Glomerular visceral epithelial cell (primary cell): ENCODE measurements at regions not wholly inside any gene's neighbourhood (a gene's known extent, or its start where the extent isn't known, plus 50 kb on each side); places are given as distances from the start of the nearest gene placed in this dataset.
A peak's percentile ranks its signal among the peaks of the same experiment; 100 is the strongest.
"Not testable (repeated sequence)": the region's sequence is repeated elsewhere in the genome, so short reads cannot be mapped to it uniquely, and the experiment has no call there.

Source experiments
- DNase-seq: peaks from one replicate; pipeline ENCODE4 v3.0.0-alpha.2; 2016; ENCODE audit errors: extremely low spot score

- DNase-seq = not testable (repeated sequence)
Observed at GRCh38 chr7:26424319-26424718, 132.7 kb downstream of the SNX10 start.

GRCh38 chr7:26425655-26426054 is 134.0 kb downstream of the SNX10 start:
- no peak for DNase-seq

GRCh38 chr7:26426096-26426495 is 134.4 kb downstream of the SNX10 start:
- no peak for DNase-seq

GRCh38 chr7:26428571-26428970 is 136.9 kb downstream of the SNX10 start:
- DNase-seq = no peak

- DNase-seq = no peak
Observed at GRCh38 chr7:26429168-26429567, 137.5 kb downstream of the SNX10 start.

- DNase-seq = no peak
Observed at GRCh38 chr7:26434974-26435373, 143.3 kb downstream of the SNX10 start.

- DNase-seq = no peak
Observed at GRCh38 chr7:26437003-26437532, 145.4 kb downstream of the SNX10 start.

- DNase-seq = no peak
Observed at GRCh38 chr7:26438078-26438477, 146.4 kb downstream of the SNX10 start.

GRCh38 chr7:26439521-26440232 is 148.0 kb downstream of the SNX10 start:
- DNase-seq = no peak

- no peak for DNase-seq
Observed at GRCh38 chr7:26440233-26441001, 148.8 kb downstream of the SNX10 start.

- no peak for DNase-seq
Observed at GRCh38 chr7:26441002-26441521, 149.4 kb downstream of the SNX10 start.

- DNase-seq = no peak
Observed at GRCh38 chr7:26441611-26442277, 150.1 kb downstream of the SNX10 start.

GRCh38 chr7:26443006-26443405 is 151.3 kb downstream of the SNX10 start:
- DNase-seq = no peak

- no peak for DNase-seq
Observed at GRCh38 chr7:26443751-26444150, 152.1 kb downstream of the SNX10 start.

- DNase-seq = no peak
Observed at GRCh38 chr7:26444555-26444954, 152.9 kb downstream of the SNX10 start.

- DNase-seq = no peak
Observed at GRCh38 chr7:26447116-26447515, 155.5 kb downstream of the SNX10 start.

GRCh38 chr7:26449175-26450165 is 157.8 kb downstream of the SNX10 start:
- DNase-seq = peak; percentile 73

GRCh38 chr7:26451997-26452396 is 160.3 kb downstream of the SNX10 start:
- no peak for DNase-seq

GRCh38 chr7:26454180-26454579 is 162.5 kb downstream of the SNX10 start:
- no peak for DNase-seq

GRCh38 chr7:26457696-26458327 is 166.2 kb downstream of the SNX10 start:
- DNase-seq = no peak
